ENCODE measurements at regions not wholly inside any gene's neighbourhood (a gene's known extent, or its start where the extent isn't known, plus 50 kb on each side); places are given as distances from the start of the nearest gene placed in this dataset.

GRCh38 chr3:25229586-25229985 lies 198.5 kb upstream of the RARB start:
- DNase-seq (ENCODE audit: low read depth): no peak

- no peak for DNase-seq (ENCODE audit: low read depth)
These were observed 193.0 kb upstream of the RARB start for GRCh38 chr3:25235031-25235430.

- peak; percentile 3 for DNase-seq (ENCODE audit: low read depth)
These were observed 192.6 kb upstream of the RARB start for GRCh38 chr3:25235466-25235865.

- no peak for DNase-seq (ENCODE audit: low read depth)
These were observed 190.5 kb upstream of the RARB start for GRCh38 chr3:25237602-25238001.

- no peak for DNase-seq (ENCODE audit: low read depth)
These were observed 189.0 kb upstream of the RARB start for GRCh38 chr3:25239042-25239441.

- no peak for DNase-seq (ENCODE audit: low read depth)
These were observed 181.2 kb upstream of the RARB start for GRCh38 chr3:25246913-25247312.

- DNase-seq (ENCODE audit: low read depth): no peak
These were observed 175.8 kb upstream of the RARB start for GRCh38 chr3:25252291-25252690.

- DNase-seq (ENCODE audit: low read depth): no peak
These were observed 171.0 kb upstream of the RARB start for GRCh38 chr3:25257026-25257425.

- no peak for DNase-seq (ENCODE audit: low read depth)
These were observed 168.2 kb upstream of the RARB start for GRCh38 chr3:25259871-25260270.

- DNase-seq (ENCODE audit: low read depth): no peak
These were observed 165.7 kb upstream of the RARB start for GRCh38 chr3:25262322-25262721.

GRCh38 chr3:25265284-25265683 lies 162.8 kb upstream of the RARB start:
- no peak for DNase-seq (ENCODE audit: low read depth)

GRCh38 chr3:25266677-25267076 lies 161.4 kb upstream of the RARB start:
- DNase-seq (ENCODE audit: low read depth): no peak

GRCh38 chr3:25272090-25272489 lies 156.0 kb upstream of the RARB start:
- DNase-seq (ENCODE audit: low read depth): no peak

GRCh38 chr3:25273582-25274171 lies 154.4 kb upstream of the RARB start:
- DNase-seq (ENCODE audit: low read depth): no peak

- DNase-seq (ENCODE audit: low read depth): no peak
These were observed 150.6 kb upstream of the RARB start for GRCh38 chr3:25277503-25277902.

- DNase-seq (ENCODE audit: low read depth): no peak
These were observed 146.9 kb upstream of the RARB start for GRCh38 chr3:25281041-25281731.

- no peak for DNase-seq (ENCODE audit: low read depth)
These were observed 146.3 kb upstream of the RARB start for GRCh38 chr3:25281732-25282126.

- DNase-seq (ENCODE audit: low read depth): no peak
These were observed 144.4 kb upstream of the RARB start for GRCh38 chr3:25283613-25284012.

- no peak for DNase-seq (ENCODE audit: low read depth)
These were observed 143.8 kb upstream of the RARB start for GRCh38 chr3:25284249-25284648.

- DNase-seq (ENCODE audit: low read depth): no peak
These were observed 140.7 kb upstream of the RARB start for GRCh38 chr3:25287291-25287884.

GRCh38 chr3:25288413-25288812 lies 139.7 kb upstream of the RARB start:
- no peak for DNase-seq (ENCODE audit: low read depth)

GRCh38 chr3:25289156-25289555 lies 138.9 kb upstream of the RARB start:
- DNase-seq (ENCODE audit: low read depth): no peak

- DNase-seq (ENCODE audit: low read depth): no peak
These were observed 138.4 kb upstream of the RARB start for GRCh38 chr3:25289663-25290062.

GRCh38 chr3:25291481-25291905 lies 136.6 kb upstream of the RARB start:
- DNase-seq (ENCODE audit: low read depth): no peak

All from amniotic epithelial cell (primary cell).